IMR-90 (cell line): ENCODE measurements at regions not wholly inside any gene's neighbourhood (a gene's known extent, or its start where the extent isn't known, plus 50 kb on each side); places are given as distances from the start of the nearest gene placed in this dataset.

Experiments used
- ATAC-seq: fragments of 200-7000 bp; cut with Tn5 transposase; 2 replicates; pipeline ENCODE4 v1.9.1; 2020; ENCODE audit warnings: low read depth, mild to moderate bottlenecking, moderate library complexity
- BruUV-seq: library from RNA; stranded (reverse); fragments of 400-500 nt; replicated peaks from 2 replicates; lab custom pipeline; 2021; lab: Mats Ljungman, UMichigan
- CTCF ChIA-PET: fragments of 300-600 bp; formaldehyde crosslinking; extraction: SDS; loops from one replicate; lab custom pipeline; 2021; ENCODE audit warnings: antibody characterized with exemption; lab: Yijun Ruan, JAX
- POLR2A ChIA-PET: fragments of 300-600 bp; sonication (Branson Sonifier 250); formaldehyde crosslinking; loops from one replicate; lab custom pipeline; 2022; ENCODE audit warnings: antibody characterized with exemption; ENCODE audit not compliant: unreplicated experiment; lab: Charles Lee
- DNase-seq: peaks from one replicate; pipeline ENCODE4 v3.0.0; 2013
- H2AFZ ChIP-seq: replicated peaks from 2 replicates; pipeline ENCODE3; 2013; ENCODE audit warnings: low read length, mild to moderate bottlenecking; ENCODE audit not compliant: poor library complexity
- H2AK5ac ChIP-seq: 2 replicates; pipeline ENCODE4 v1.6.1; 2013; ENCODE audit warnings: low read depth, low read length, inconsistent platforms
- H2AK9ac ChIP-seq: replicated peaks from 2 replicates; pipeline ENCODE3; 2013; ENCODE audit warnings: mild to moderate bottlenecking, low read depth, low read length, moderate library complexity; ENCODE audit not compliant: poor library complexity
- H2BK120ac ChIP-seq: 2 replicates; pipeline ENCODE4 v1.6.1; 2013; ENCODE audit warnings: low read depth, low read length, inconsistent platforms
- H2BK15ac ChIP-seq: 3 replicates; pipeline ENCODE4 v1.6.1; 2013; ENCODE audit warnings: low read depth, low read length, inconsistent platforms
- H2BK20ac ChIP-seq: 2 replicates; pipeline ENCODE4 v1.6.1; 2013; ENCODE audit warnings: low read depth, mild to moderate bottlenecking, inconsistent platforms, low read length, moderate library complexity
- H2BK5ac ChIP-seq: 2 replicates; pipeline ENCODE4 v1.6.1; 2013; ENCODE audit warnings: mild to moderate bottlenecking, low read depth, low read length, inconsistent platforms; ENCODE audit not compliant: poor library complexity, severe bottlenecking
- H3K14ac ChIP-seq: replicated peaks from 2 replicates; pipeline ENCODE4 v1.6.1; 2013; ENCODE audit warnings: low read depth, low read length, inconsistent platforms
- H3K18ac ChIP-seq: 2 replicates; pipeline ENCODE4 v1.6.1; 2013; ENCODE audit warnings: low read depth, low read length, control low read depth
- H3K23ac ChIP-seq: 2 replicates; pipeline ENCODE4 v1.6.1; 2013; ENCODE audit warnings: low read depth, low read length, inconsistent platforms
- H3K27ac ChIP-seq: 2 replicates; pipeline ENCODE4 v1.5.1; 2013; ENCODE audit warnings: mild to moderate bottlenecking, control low read depth, low read length; ENCODE audit not compliant: insufficient read depth
- H3K27me3 ChIP-seq: 2 replicates; pipeline ENCODE4 v1.6.1; 2013; ENCODE audit warnings: low read length; ENCODE audit not compliant: control insufficient read depth, insufficient read depth
- H3K36me3 ChIP-seq: 2 replicates; pipeline ENCODE4 v1.6.1; 2013; ENCODE audit warnings: low read length, mixed read lengths; ENCODE audit not compliant: control insufficient read depth, insufficient read depth
- H3K4ac ChIP-seq: 2 replicates; pipeline ENCODE4 v1.6.1; 2013; ENCODE audit warnings: low read depth, low read length, inconsistent platforms
- H3K4me1 ChIP-seq: 2 replicates; pipeline ENCODE4 v1.6.1; 2013; ENCODE audit warnings: low read length, mixed read lengths; ENCODE audit not compliant: control insufficient read depth, insufficient read depth
- H3K4me2 ChIP-seq: 2 replicates; pipeline ENCODE4 v1.6.1; 2013; ENCODE audit warnings: low read depth, mild to moderate bottlenecking, control low read depth, low read length, moderate library complexity
- H3K4me3 ChIP-seq: 2 replicates; pipeline ENCODE4 v1.5.1; 2013; ENCODE audit warnings: low read depth, mild to moderate bottlenecking, control low read depth, low read length, moderate library complexity; ENCODE audit not compliant: insufficient read depth
- H3K56ac ChIP-seq: 2 replicates; pipeline ENCODE4 v1.6.1; 2013; ENCODE audit warnings: low read length, inconsistent platforms; ENCODE audit not compliant: insufficient read depth; ENCODE audit errors: extremely low read depth
- H3K79me1 ChIP-seq, 2 experiments: 2 replicates each; pipeline ENCODE4 v1.6.1; 2013; ENCODE audit warnings: low read length in 2 of 2, inconsistent platforms in 1 of 2, low read depth in 1 of 2
- H3K9ac ChIP-seq: 2 replicates; pipeline ENCODE4 v1.6.1; 2013; ENCODE audit warnings: low read depth, low read length, control low read depth
- H3K9me1 ChIP-seq: 2 replicates; pipeline ENCODE4 v1.6.1; 2013; ENCODE audit warnings: low read length, inconsistent platforms; ENCODE audit not compliant: insufficient read depth
- H3K9me3 ChIP-seq: 2 replicates; pipeline ENCODE4 v1.6.1; 2013; ENCODE audit warnings: low read length; ENCODE audit not compliant: control insufficient read depth, insufficient read depth
- H4K20me1 ChIP-seq: 2 replicates; pipeline ENCODE4 v1.6.1; 2013; ENCODE audit warnings: low read length, inconsistent platforms; ENCODE audit not compliant: insufficient read depth
- H4K5ac ChIP-seq: 2 replicates; pipeline ENCODE4 v1.6.1; 2013; ENCODE audit warnings: mild to moderate bottlenecking, low read depth, low read length, control low read depth
- H4K8ac ChIP-seq, 2 experiments: 2 replicates each; pipeline ENCODE4 v1.6.1; 2013; ENCODE audit warnings: low read depth in 2 of 2, low read length in 2 of 2, control low read depth in 1 of 2, inconsistent platforms in 1 of 2
- H4K91ac ChIP-seq: 2 replicates; pipeline ENCODE4 v1.6.1; 2013; ENCODE audit warnings: low read depth, low read length, inconsistent platforms; ENCODE audit not compliant: insufficient read depth
- NFE2L2 ChIP-seq: fragments of 150-350 bp; IDR thresholded peaks from 2 replicates; pipeline ENCODE4 v1.6.1; 2016; ENCODE audit warnings: low read depth, mild to moderate bottlenecking, low read length
- RFX5 ChIP-seq: IDR thresholded peaks from 2 replicates; pipeline ENCODE4 v1.8.0; 2012; ENCODE audit warnings: low read depth, mild to moderate bottlenecking, low read length, moderate library complexity
- WGBS, 2 experiments: methylation state at CpG; one replicate each; pipeline versions ENCODE4 v1.1.5 to v1.1.7; 2013; ENCODE audit warnings: missing lambda C conversion rate in 2 of 2; ENCODE audit not compliant: insufficient read length in 1 of 2; ENCODE audit errors: extremely low coverage in 2 of 2; 5-methylcytosine and 5-hydroxymethylcytosine counted together
- dilution Hi-C: fragments of 300-500 bp; cut with HindIII; formaldehyde crosslinking; loops from one replicate; pipeline ENCODE4 v1.14.3; 2018; ENCODE audit warnings: low sequenced_read_pairs; ENCODE audit not compliant: unreplicated experiment
- in situ Hi-C: fragments of 300-500 bp; cut with MboI; formaldehyde crosslinking; loops from 3 replicates; pipeline ENCODE4 v1.14.3; 2019; ENCODE audit warnings: low sequenced_read_pairs, inconsistent platforms, mixed read lengths
- intact Hi-C: fragments of 100-400 bp; cut with micrococcal nuclease; formaldehyde crosslinking; loops from 2 replicates; pipeline ENCODE4 v1.10.0; 2022

GRCh38 chr4:81883530-81884450 lies 412.1 kb upstream of the RASGEF1B start:
- dilution Hi-C loops: no loop called here

More at GRCh38 chr4:81883530-81884450, 412.1 kb upstream of the RASGEF1B start:
- no peak overlapping the region for H2AK5ac ChIP-seq
- ATAC-seq (no peak), DNase-seq (no peak)
- H3K4me3 ChIP-seq: no peak overlapping the region
- no CpG with 5 or more reads among the region's 7 CpGs for WGBS, 2 experiments
- H3K23ac ChIP-seq: no peak overlapping the region
- H4K91ac ChIP-seq: no peak overlapping the region
- H3K27me3 ChIP-seq: no peaks in the 10 kb centered on the region
- H2BK15ac ChIP-seq: no peak overlapping the region
- no peak overlapping the region for H2BK20ac ChIP-seq
- intact Hi-C loops: no loop called here
- no peak overlapping the region for H2AK9ac ChIP-seq
- no peak overlapping the region for H3K18ac ChIP-seq
- H3K36me3 ChIP-seq: no peaks in the 10 kb centered on the region
- no peak overlapping the region for H3K9ac ChIP-seq
- H2BK120ac ChIP-seq: no peak overlapping the region
- ChIA-PET POLR2A (no interaction called here), CTCF (no interaction called here)
- TF ChIP-seq NFE2L2 (no peak), RFX5 (no peak)
- H3K56ac ChIP-seq: no peak overlapping the region
- no peaks in the 10 kb centered on the region for H4K20me1 ChIP-seq
- H2AFZ ChIP-seq: no peak overlapping the region
- no peaks in the 10 kb centered on the region for H3K9me1 ChIP-seq
- H3K4ac ChIP-seq: no peak overlapping the region
- H3K79me1 ChIP-seq: no peaks in the 10 kb centered on the region
- no peak overlapping the region for H3K14ac ChIP-seq
- in situ Hi-C loops: no loop called here
- H3K4me1 ChIP-seq: no peaks in the 10 kb centered on the region
- H3K9me3 ChIP-seq: no peaks in the 10 kb centered on the region
- no peak overlapping the region for H3K27ac ChIP-seq
- H4K5ac ChIP-seq: no peak overlapping the region
- H3K4me2 ChIP-seq: no peak overlapping the region
- no peak overlapping the region for H4K8ac ChIP-seq
- no peak overlapping the region for H2BK5ac ChIP-seq
- BruUV-seq: no TSS peak
